Skin of body (tissue), 1 donor: ENCODE measurements at regions not wholly inside any gene's neighbourhood (a gene's known extent, or its start where the extent isn't known, plus 50 kb on each side); places are given as distances from the start of the nearest gene placed in this dataset.

ENCODE experiments used
- DNase-seq: peaks from one replicate; lab custom pipeline; 2025; lab: John Stamatoyannopoulos, UW

GRCh38 chr10:64071218-64071617, 550.0 kb downstream of the REEP3 start:
- peak; percentile 28 for DNase-seq

- no peak for DNase-seq
These were observed 554.4 kb downstream of the REEP3 start for GRCh38 chr10:64075604-64076003.

- no peak for DNase-seq
These were observed 555.2 kb downstream of the REEP3 start for GRCh38 chr10:64076322-64076940.

- DNase-seq, result no peak
These were observed 558.1 kb downstream of the REEP3 start for GRCh38 chr10:64079341-64079740.

GRCh38 chr10:64080071-64080470, 558.9 kb downstream of the REEP3 start:
- DNase-seq, result no peak

GRCh38 chr10:64081947-64082482, 560.8 kb downstream of the REEP3 start:
- no peak for DNase-seq

- no peak for DNase-seq
These were observed 565.0 kb downstream of the REEP3 start for GRCh38 chr10:64086083-64086767.

- no peak for DNase-seq
These were observed 568.4 kb downstream of the REEP3 start for GRCh38 chr10:64089648-64090047.

GRCh38 chr10:64090865-64091264, 569.7 kb downstream of the REEP3 start:
- no peak for DNase-seq

GRCh38 chr10:64091897-64092296, 570.7 kb downstream of the REEP3 start:
- no peak for DNase-seq

GRCh38 chr10:64093304-64093703, 572.1 kb downstream of the REEP3 start:
- DNase-seq, result no peak

GRCh38 chr10:64093946-64094535, 572.8 kb downstream of the REEP3 start:
- no peak for DNase-seq

GRCh38 chr10:64096941-64097340, 575.7 kb downstream of the REEP3 start:
- DNase-seq, result no peak

GRCh38 chr10:64097391-64098122, 576.4 kb downstream of the REEP3 start:
- no peak for DNase-seq

GRCh38 chr10:64098994-64099393, 577.8 kb downstream of the REEP3 start:
- DNase-seq, result no peak

GRCh38 chr10:64101606-64102263, 580.5 kb downstream of the REEP3 start:
- DNase-seq, result no peak

GRCh38 chr10:64102264-64102633, 581.0 kb downstream of the REEP3 start:
- DNase-seq, result no peak

GRCh38 chr10:64102916-64103315, 581.7 kb downstream of the REEP3 start:
- no peak for DNase-seq

- no peak for DNase-seq
These were observed 582.7 kb downstream of the REEP3 start for GRCh38 chr10:64103750-64104470.

- DNase-seq, result no peak
These were observed 588.8 kb downstream of the REEP3 start for GRCh38 chr10:64109926-64110495.
